Liver (tissue), 3 donors: ENCODE measurements at regions not wholly inside any gene's neighbourhood (a gene's known extent, or its start where the extent isn't known, plus 50 kb on each side); places are given as distances from the start of the nearest gene placed in this dataset.

ENCODE experiments used
- CTCF ChIP-seq: fragments of 150-350 bp; IDR thresholded peaks from 2 replicates; pipeline ENCODE4 v1.5.1; 2017; ENCODE audit warnings: improper control_type of control experiment, low read depth, low read length; ENCODE audit not compliant: missing input control
- EGR1 ChIP-seq, 2 donors: IDR thresholded peaks; 2 replicates each; pipeline ENCODE4 v1.6.1; 2016 to 2018; ENCODE audit warnings: antibody characterized with exemption in 2 of 2, low read depth in 2 of 2
- FOXA1 ChIP-seq: IDR thresholded peaks from 2 replicates; pipeline ENCODE4 v1.6.1; 2016; ENCODE audit warnings: antibody characterized with exemption
- GABPA ChIP-seq, 2 donors: IDR thresholded peaks in 1 of 2; conservative IDR thresholded peaks in 1 of 2; 2 replicates each; pipeline ENCODE4 v1.6.1; 2016; ENCODE audit warnings: antibody characterized with exemption in 2 of 2, mild to moderate bottlenecking in 1 of 2, moderate library complexity in 1 of 2
- HNF4A ChIP-seq, 2 donors: conservative IDR thresholded peaks; 2 replicates each; pipeline ENCODE4 v1.6.1; 2016; ENCODE audit warnings: antibody characterized with exemption in 2 of 2, mild to moderate bottlenecking in 2 of 2
- JUND ChIP-seq, 2 donors: IDR thresholded peaks; 2 replicates each; pipeline ENCODE4 v1.6.1; 2016; ENCODE audit warnings: antibody characterized with exemption in 2 of 2
- MAX ChIP-seq: IDR thresholded peaks from 2 replicates; pipeline ENCODE4 v1.6.1; 2016; ENCODE audit warnings: antibody characterized with exemption
- NR2F2 ChIP-seq: IDR thresholded peaks from 2 replicates; pipeline ENCODE4 v1.6.1; 2016; ENCODE audit warnings: antibody characterized with exemption
- RAD21 ChIP-seq, 2 donors: IDR thresholded peaks; 2 replicates each; pipeline ENCODE4 v1.6.1; 2016; ENCODE audit warnings: antibody characterized with exemption in 2 of 2, mild to moderate bottlenecking in 2 of 2
- REST ChIP-seq: IDR thresholded peaks from 2 replicates; pipeline ENCODE4 v1.6.1; 2016; ENCODE audit warnings: antibody characterized with exemption, mild to moderate bottlenecking
- RXRA ChIP-seq, 2 donors: IDR thresholded peaks; 2 replicates each; pipeline ENCODE4 v1.6.1; 2017 to 2018; ENCODE audit warnings: antibody characterized with exemption in 2 of 2, mild to moderate bottlenecking in 1 of 2
- TAF1 ChIP-seq: conservative IDR thresholded peaks from 2 replicates; pipeline ENCODE4 v1.6.1; 2016; ENCODE audit warnings: antibody characterized with exemption, mild to moderate bottlenecking
- YY1 ChIP-seq: IDR thresholded peaks from 2 replicates; pipeline ENCODE4 v1.6.1; 2016; ENCODE audit warnings: antibody characterized with exemption, mild to moderate bottlenecking
- ZBTB33 ChIP-seq: IDR thresholded peaks from 2 replicates; pipeline ENCODE4 v1.6.1; 2016; ENCODE audit warnings: antibody characterized with exemption
- donor health status: healthy.
- donor health status: healthy.

GRCh38 chr11:128086794-128087193, 500.6 kb downstream of the ETS1 start:
- TF ChIP-seq CTCF, result no peak
- no peak for TF ChIP-seq YY1
- TF ChIP-seq GABPA (IDR thresholded peaks at IDR 0.05 in 1 of 2, conservative IDR thresholded peaks at IDR 0.05 in 1 of 2), result no peak
- no peak for TF ChIP-seq TAF1
- TF ChIP-seq REST, result no peak
- TF ChIP-seq RAD21 (IDR thresholded peaks at IDR 0.05), result no peak
- no peak for TF ChIP-seq MAX
- no peak for TF ChIP-seq JUND (IDR thresholded peaks at IDR 0.05)
- TF ChIP-seq HNF4A (conservative IDR thresholded peaks at IDR 0.05), result no peak
- TF ChIP-seq NR2F2, result no peak
- no peak for TF ChIP-seq RXRA (IDR thresholded peaks at IDR 0.05)
- TF ChIP-seq ZBTB33, result no peak
- TF ChIP-seq FOXA1, result no peak
- no peak for TF ChIP-seq EGR1 (IDR thresholded peaks at IDR 0.05; ENCODE audit: low read depth in 2 of 2)
